ENCODE measurements at regions not wholly inside any gene's neighbourhood (a gene's known extent, or its start where the extent isn't known, plus 50 kb on each side); places are given as distances from the start of the nearest gene placed in this dataset.

- no peak for DNase-seq (ENCODE audit: low read depth in 3 of 3)
Measured at GRCh38 chr15:62469478-62469873, 304.4 kb upstream of the C2CD4B start.

- no peak for DNase-seq (ENCODE audit: low read depth in 3 of 3)
Measured at GRCh38 chr15:62469874-62470688, 305.0 kb upstream of the C2CD4B start.

DNA sequence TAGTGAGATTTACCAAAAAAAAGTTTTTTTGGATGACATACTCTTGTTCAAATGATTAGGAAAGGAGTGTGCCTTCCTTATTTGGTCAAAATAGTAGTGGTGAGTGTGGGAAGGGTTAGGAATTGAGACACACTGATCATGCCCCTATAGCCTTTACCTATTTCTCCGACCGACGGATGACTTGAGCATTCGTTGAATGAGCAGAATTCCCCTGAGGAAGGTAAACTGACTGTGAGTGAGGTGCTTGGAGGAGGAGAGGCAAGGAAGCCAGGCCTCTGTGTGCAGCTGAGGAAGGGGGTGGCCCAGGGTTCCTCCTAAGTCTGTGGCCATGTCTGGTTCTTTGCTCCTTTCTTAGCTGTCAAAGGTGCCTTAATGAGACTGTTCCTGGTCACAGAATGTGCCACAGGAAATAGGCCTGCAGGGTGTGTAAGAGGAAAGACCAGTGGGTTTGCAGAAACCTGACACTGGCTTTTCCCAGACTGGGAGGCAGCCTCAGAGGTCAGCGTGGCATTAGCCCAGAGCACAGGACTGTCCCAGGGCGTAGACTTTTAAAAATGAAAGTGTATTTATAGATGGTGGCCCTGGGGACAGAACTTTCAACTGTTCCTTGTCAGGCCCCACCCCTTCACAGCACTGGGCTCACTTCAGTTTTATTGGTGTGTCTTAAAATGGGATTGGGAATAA, 307.7 kb upstream of the C2CD4B start:
- DNase-seq (ENCODE audit: low read depth in 3 of 3) = no peak

DNA sequence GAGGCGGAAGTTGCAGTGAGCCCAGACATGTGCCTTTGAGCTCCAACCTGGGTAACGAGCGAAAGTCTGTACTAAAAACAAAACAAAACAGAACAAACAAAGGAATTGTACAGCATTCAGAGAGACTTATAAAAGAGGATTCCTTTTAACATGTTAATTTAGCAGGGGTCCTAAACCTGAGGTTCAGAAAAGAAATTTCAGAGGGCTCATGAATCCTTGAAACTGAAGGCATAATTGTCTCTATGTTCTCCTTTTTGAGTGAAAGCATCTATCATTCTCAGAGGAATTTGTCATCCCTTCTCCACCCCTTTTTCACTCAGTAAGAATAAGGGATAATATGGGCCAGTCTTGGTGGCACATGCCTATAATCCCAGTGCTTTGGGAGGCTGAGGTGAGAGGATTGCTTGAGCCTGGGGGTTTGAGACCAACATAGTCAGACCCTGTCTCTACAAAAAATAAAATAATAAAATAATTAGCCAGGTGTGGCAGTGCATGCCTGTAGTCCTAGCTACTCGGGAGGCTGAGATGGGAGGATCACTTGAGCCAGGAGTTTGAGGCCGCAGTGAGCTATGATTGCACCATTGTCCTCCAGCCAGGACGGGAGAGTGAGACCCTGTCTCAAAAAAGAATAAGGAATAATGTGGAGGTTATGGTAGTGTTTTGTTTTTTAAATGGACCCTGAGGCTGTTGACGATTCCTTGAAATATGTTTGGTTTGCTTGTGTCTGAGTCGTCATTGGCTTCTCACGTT, 309.1 kb upstream of the C2CD4B start:
- DNase-seq (ENCODE audit: low read depth in 3 of 3) = no peak

DNA sequence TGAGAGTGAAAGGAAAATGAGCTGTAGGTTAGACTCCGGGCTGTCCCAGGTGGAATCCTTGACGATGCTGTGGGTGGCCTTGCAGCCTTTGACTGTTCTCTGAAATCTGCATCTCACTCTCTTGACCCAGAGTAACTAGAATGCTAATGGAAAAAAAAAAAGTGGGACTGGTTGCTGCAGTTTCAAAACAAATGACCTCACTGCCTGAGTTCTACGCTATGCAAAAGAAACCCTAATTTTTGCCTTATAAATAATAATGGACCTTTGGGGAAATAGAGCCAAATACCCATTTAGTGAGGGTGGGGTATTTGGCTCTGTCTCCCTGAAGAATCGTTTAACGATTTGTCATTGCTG, 309.7 kb upstream of the C2CD4B start:
- no peak for DNase-seq (ENCODE audit: low read depth in 3 of 3)

- no peak for DNase-seq (ENCODE audit: low read depth in 3 of 3)
Measured at GRCh38 chr15:62475591-62475990, 310.5 kb upstream of the C2CD4B start.

- no peak for DNase-seq (ENCODE audit: low read depth in 3 of 3)
Measured at GRCh38 chr15:62476163-62476562, 311.1 kb upstream of the C2CD4B start.

DNA sequence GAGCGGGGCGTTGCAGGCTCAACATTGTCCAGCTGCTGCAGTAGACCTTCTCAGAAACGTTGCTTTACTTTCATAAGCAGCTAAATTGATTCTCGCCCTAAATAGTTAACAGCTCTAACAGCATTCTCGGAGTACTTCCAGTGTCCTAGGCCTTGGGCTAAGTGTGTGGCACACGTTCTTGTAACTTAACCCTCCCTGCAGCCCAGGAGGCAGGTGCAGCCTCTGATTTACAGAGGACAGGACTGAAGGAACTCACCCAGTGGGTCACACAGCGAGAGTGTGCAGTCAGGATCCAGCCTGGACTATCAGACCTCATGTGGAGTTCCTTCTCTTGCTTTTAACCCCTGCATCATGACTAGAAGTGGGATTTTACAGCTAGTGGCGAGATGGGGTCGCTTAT, 312.8 kb upstream of the C2CD4B start:
- no peak for DNase-seq (ENCODE audit: low read depth in 3 of 3)

- peak in 1 of 3 experiments; percentile 3 for DNase-seq (ENCODE audit: low read depth in 3 of 3)
Measured at GRCh38 chr15:62482785-62483429, 317.8 kb upstream of the C2CD4B start.

DNA sequence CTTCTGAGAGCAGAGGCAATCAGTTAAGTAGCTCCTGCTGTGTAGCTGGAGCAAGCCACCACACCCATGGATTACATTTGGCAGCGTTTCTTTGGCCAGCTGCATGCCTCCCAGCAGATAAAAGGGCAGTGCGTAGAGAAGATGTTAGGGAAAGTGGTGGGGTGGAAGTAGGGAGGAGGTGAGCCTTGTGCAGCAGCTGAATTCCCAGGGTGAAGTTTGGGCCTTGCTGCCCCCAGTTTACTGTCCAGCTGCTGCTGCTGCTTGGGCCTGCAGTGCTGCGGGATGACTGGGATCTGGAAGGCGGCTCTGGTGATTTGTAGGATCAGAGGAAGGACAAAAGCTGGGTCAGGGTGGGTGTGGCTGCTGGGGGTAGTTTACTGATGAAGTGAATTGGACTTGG, 318.7 kb upstream of the C2CD4B start:
- DNase-seq (ENCODE audit: low read depth in 3 of 3) = no peak

DNA sequence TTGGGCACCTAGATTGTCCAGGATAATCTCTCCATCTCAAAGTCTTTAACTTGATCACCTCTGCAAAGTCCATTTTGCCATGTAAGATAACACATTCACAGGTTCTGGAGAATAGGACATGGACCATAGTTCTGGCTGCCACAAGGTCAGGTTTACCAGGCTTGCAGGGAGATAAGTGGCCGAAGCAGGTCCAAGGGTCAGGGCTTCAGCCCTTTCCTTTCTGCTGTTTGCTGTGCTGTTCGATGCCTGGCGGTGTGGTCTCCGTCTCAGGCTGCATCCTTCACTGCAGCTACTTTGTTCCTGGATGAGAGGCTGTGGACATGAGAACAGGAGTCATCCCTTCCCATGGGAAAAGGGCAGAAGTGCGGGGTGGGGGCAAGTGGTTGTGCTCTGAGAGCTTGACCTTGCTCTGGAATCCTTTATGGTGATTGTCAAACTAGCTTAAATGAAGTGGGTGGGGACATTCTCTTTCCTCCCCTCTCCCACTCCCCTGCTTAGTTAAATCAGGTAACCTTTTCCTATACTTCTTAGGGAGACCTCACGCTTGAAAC, 320.2 kb upstream of the C2CD4B start:
- no peak for DNase-seq (ENCODE audit: low read depth in 3 of 3)

GRCh38 chr15:62486041-62486440, 321.0 kb upstream of the C2CD4B start:
- no peak for DNase-seq (ENCODE audit: low read depth in 3 of 3)

- DNase-seq (ENCODE audit: low read depth in 3 of 3) = no peak
Measured at GRCh38 chr15:62488387-62488786, 323.3 kb upstream of the C2CD4B start.

DNA sequence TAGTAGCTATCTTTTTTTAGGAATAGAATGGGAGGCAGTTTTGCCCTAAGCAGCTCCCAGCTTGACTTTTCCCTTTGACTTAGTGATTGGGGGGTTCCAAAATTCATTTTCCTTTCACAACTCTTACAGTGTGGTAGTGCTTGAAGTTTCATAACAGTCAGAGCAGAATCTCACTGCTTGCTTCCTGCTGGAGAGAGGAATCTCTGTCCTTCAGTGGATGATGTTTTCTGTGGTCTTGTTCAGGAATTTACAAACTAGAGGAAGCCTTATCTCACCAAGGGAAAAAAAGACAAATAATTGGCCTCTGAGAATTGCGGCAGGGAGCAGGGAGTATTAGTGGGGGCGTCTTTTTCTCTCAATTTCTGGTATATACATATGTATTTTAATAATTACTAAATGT, 326.6 kb upstream of the C2CD4B start:
- DNase-seq (ENCODE audit: low read depth in 3 of 3) = no peak

GRCh38 chr15:62492900-62493299, 327.8 kb upstream of the C2CD4B start:
- no peak for DNase-seq (ENCODE audit: low read depth in 3 of 3)

DNA sequence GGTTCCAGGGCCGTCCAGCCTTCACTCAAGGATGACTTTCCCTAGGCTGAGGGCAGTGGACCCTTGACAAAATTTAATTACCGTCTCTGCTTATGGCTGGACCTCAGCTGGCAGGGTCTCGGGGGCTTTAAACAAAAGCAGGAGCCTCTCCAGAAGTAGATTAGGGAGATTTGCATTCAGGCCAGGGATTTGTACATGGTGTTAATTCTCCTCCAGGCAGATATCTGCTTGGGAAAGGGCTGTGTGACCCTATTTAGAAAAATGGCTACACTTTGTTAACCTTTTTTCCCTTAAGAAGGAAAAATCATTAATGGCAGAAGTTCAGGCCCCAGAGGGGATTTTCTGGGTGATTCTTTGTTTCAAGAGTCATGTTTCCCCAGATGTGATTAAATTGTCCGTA, 329.1 kb upstream of the C2CD4B start:
- no peak for DNase-seq (ENCODE audit: low read depth in 3 of 3)

DNA sequence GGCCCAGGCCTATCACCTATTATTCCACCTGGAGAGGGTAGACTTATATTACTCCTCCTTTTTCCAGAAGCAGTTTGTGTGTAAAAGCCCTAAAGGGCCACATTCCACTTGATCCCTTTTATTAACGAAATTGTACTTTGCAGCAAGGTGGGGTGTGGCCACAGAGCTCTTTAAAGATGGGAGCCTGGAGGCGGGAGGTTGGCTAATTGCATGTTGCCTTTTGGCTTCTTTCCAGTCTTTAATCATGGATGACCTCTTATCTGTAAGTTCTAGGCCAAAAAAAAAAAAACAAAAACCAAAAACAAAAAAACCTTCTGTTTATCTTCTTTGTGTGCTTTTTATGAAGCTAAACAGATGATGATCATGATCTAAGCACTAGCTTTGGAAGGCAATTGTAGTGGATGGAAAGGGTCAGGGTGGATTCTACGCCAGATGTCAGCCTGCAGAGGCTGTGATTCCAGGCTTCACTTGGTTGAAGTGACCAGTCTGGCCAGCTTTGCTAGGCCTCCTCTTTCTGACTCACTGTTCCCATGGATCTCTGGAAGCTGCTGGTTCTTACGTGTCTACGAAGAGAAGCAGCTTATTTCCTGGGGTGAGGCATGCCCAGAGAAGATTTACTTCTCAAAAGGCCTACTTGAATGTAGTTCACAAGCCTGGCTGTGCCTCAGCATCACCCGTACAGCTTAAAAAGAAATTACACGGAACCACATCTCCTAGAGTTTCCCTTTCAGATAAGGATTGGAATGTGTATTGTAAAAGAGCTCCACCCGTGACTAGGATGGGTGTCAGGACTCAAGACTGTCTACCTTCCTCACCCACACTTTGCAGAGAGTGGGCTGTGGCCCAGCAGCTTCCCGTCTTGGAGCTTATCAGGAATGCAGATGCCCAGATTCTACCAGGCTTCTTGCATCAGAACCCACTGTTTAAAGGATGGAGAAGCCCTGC, 330.9 kb upstream of the C2CD4B start:
- DNase-seq (ENCODE audit: low read depth in 3 of 3) = no peak

DNA sequence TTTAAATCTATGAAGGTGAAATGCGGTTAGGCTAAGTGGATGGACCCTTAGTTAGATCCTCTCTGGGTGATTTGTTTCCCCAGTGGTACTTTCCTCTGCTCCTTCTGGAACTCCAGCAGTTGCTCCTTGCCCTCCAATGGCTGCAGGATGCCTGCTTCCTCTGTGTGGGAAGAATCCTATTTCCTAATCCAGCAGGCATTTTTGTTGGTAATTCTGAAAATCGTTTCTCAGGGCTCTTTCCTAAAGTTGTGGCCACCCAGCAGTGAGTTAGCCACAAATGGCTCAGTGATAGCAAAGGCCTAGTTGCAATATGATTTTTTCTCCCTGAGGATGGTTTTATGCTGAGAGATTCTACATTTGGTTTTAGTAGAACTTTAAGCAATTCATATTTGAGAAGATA, 332.3 kb upstream of the C2CD4B start:
- DNase-seq (ENCODE audit: low read depth in 3 of 3) = no peak

GRCh38 chr15:62498278-62498677, 333.2 kb upstream of the C2CD4B start:
- no peak for DNase-seq (ENCODE audit: low read depth in 3 of 3)

DNA sequence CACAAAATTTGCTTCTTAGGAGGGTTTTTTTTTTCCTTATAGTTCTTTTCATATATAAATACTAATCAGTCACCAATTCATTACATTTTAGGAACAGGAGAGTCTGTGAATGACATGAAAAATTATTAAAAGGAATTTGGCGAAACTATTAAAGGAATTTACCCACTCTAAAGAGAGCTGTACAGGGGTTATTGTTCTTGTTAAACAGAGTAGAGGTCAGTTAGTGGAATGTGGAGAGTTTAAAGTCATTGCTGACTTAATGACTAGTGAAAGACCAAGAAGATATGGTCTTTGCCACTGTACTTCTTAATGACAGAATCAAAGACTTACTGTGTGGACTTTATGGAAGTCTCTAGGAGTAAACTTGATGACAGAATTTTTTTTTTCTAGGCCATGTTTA, 333.6 kb upstream of the C2CD4B start:
- no peak for DNase-seq (ENCODE audit: low read depth in 3 of 3)

- DNase-seq (ENCODE audit: low read depth in 3 of 3) = no peak
Measured at GRCh38 chr15:62500325-62500724, 335.2 kb upstream of the C2CD4B start.

Measured in stimulated activated CD4-positive, alpha-beta T cell treated with anti-CD3 and anti-CD28 coated beads, TNF-alpha, amount 100 ng/mL, for 24 hours (primary cell).